GM21717 (cell line): ENCODE measurements at regions not wholly inside any gene's neighbourhood (a gene's known extent, or its start where the extent isn't known, plus 50 kb on each side); places are given as distances from the start of the nearest gene placed in this dataset.
"Not testable (repeated sequence)": the region's sequence is repeated elsewhere in the genome, so short reads cannot be mapped to it uniquely, and the experiment has no call there.

Experiments
- ATAC-seq: cut with Tn5 transposase; IDR thresholded peaks from one replicate; pipeline ENCODE4 v1.9.1; 2021; ENCODE audit warnings: mild to moderate bottlenecking, moderate library complexity; ENCODE audit not compliant: unreplicated experiment

- ATAC-seq = no peak
These were observed 1898.4 kb upstream of the CELF4 start for GRCh38 chr18:39464006-39464405.

- no peak for ATAC-seq
These were observed 1896.8 kb upstream of the CELF4 start for GRCh38 chr18:39462436-39462835.

GRCh38 chr18:39460136-39460535 is 1894.5 kb upstream of the CELF4 start:
- ATAC-seq = no peak

- no peak for ATAC-seq
These were observed 1889.7 kb upstream of the CELF4 start for GRCh38 chr18:39455285-39455684.

GRCh38 chr18:39454866-39455265 is 1889.3 kb upstream of the CELF4 start:
- ATAC-seq = no peak

GRCh38 chr18:39453882-39454281 is 1888.3 kb upstream of the CELF4 start:
- ATAC-seq = no peak

- no peak for ATAC-seq
These were observed 1887.8 kb upstream of the CELF4 start for GRCh38 chr18:39453356-39453755.

GRCh38 chr18:39450958-39451357 is 1885.4 kb upstream of the CELF4 start:
- no peak for ATAC-seq

- ATAC-seq = no peak
These were observed 1884.0 kb upstream of the CELF4 start for GRCh38 chr18:39449566-39449965.

- no peak for ATAC-seq
These were observed 1883.3 kb upstream of the CELF4 start for GRCh38 chr18:39448942-39449341.

GRCh38 chr18:39444957-39445356 is 1879.4 kb upstream of the CELF4 start:
- not testable (repeated sequence) for ATAC-seq

- ATAC-seq = no peak
These were observed 1876.0 kb upstream of the CELF4 start for GRCh38 chr18:39441648-39442047.

GRCh38 chr18:39435996-39436395 is 1870.4 kb upstream of the CELF4 start:
- no peak for ATAC-seq

- no peak for ATAC-seq
These were observed 1869.6 kb upstream of the CELF4 start for GRCh38 chr18:39435209-39435608.

- ATAC-seq = no peak
These were observed 1868.8 kb upstream of the CELF4 start for GRCh38 chr18:39434223-39434920.

GRCh38 chr18:39425172-39425850 is 1859.7 kb upstream of the CELF4 start:
- ATAC-seq = no peak

GRCh38 chr18:39424261-39424660 is 1858.7 kb upstream of the CELF4 start:
- no peak for ATAC-seq

GRCh38 chr18:39421276-39421675 is 1855.7 kb upstream of the CELF4 start:
- no peak for ATAC-seq

GRCh38 chr18:39419315-39419714 is 1853.7 kb upstream of the CELF4 start:
- ATAC-seq = no peak

- ATAC-seq = no peak
These were observed 1849.9 kb upstream of the CELF4 start for GRCh38 chr18:39415471-39415870.

GRCh38 chr18:39414009-39414700 is 1848.6 kb upstream of the CELF4 start:
- ATAC-seq = peak; percentile 69

GRCh38 chr18:39406941-39407340 is 1841.3 kb upstream of the CELF4 start:
- ATAC-seq = no peak
